Liver (tissue), 8 donors: ENCODE measurements at regions not wholly inside any gene's neighbourhood (a gene's known extent, or its start where the extent isn't known, plus 50 kb on each side); places are given as distances from the start of the nearest gene placed in this dataset.

Experiments used
- DNase-seq: peaks from one replicate; pipeline ENCODE4 v3.0.0-alpha.2; 2017; ENCODE audit warnings: low spot score
- H3K27ac ChIP-seq, 2 donors: one replicate each; pipeline ENCODE4 v1.7.0; 2013; ENCODE audit warnings: inconsistent platforms in 2 of 2, low read length in 2 of 2, control low read depth in 1 of 2, low read depth in 1 of 2, mild to moderate bottlenecking in 1 of 2
- H3K27me3 ChIP-seq, 4 donors: one replicate each; pipeline versions ENCODE4 v1.6.1 to v1.7.0; 2013; ENCODE audit warnings: low read length in 3 of 4, inconsistent platforms in 1 of 4, mild to moderate bottlenecking in 1 of 4, moderate library complexity in 1 of 4; ENCODE audit not compliant: control insufficient read depth in 4 of 4, insufficient read depth in 4 of 4
- H3K36me3 ChIP-seq, 4 donors: one replicate each; pipeline versions ENCODE4 v1.6.1 to v1.7.0; 2013; ENCODE audit warnings: low read length in 3 of 4, mild to moderate bottlenecking in 3 of 4, low read depth in 1 of 4, moderate library complexity in 1 of 4; ENCODE audit not compliant: control insufficient read depth in 4 of 4, insufficient read depth in 3 of 4
- H3K4me1 ChIP-seq, 4 donors: one replicate each; pipeline versions ENCODE4 v1.6.1 to v1.7.0; 2013; ENCODE audit warnings: low read length in 3 of 4, mild to moderate bottlenecking in 3 of 4, moderate library complexity in 1 of 4; ENCODE audit not compliant: control insufficient read depth in 4 of 4, insufficient read depth in 4 of 4
- H3K4me3 ChIP-seq, 3 donors: one replicate each; pipeline versions ENCODE4 v1.6.1 to v1.7.0; 2013; ENCODE audit warnings: low read length in 3 of 3, control low read depth in 1 of 3, low read depth in 1 of 3, mild to moderate bottlenecking in 1 of 3
- H3K9ac ChIP-seq, 2 donors: one replicate each; pipeline ENCODE4 v1.7.0; 2013; ENCODE audit warnings: low read length in 2 of 2, mild to moderate bottlenecking in 2 of 2, moderate library complexity in 2 of 2, control low read depth in 1 of 2, low read depth in 1 of 2
- H3K9me3 ChIP-seq, 4 donors: one replicate each; pipeline versions ENCODE4 v1.6.1 to v1.7.0; 2013; ENCODE audit warnings: low read length in 3 of 4; ENCODE audit not compliant: control insufficient read depth in 4 of 4
- EGR1 ChIP-seq, 2 donors: IDR thresholded peaks; 2 replicates each; pipeline ENCODE4 v1.6.1; 2016 to 2018; ENCODE audit warnings: antibody characterized with exemption in 2 of 2, low read depth in 2 of 2
- FOXA1 ChIP-seq: IDR thresholded peaks from 2 replicates; pipeline ENCODE4 v1.6.1; 2016; ENCODE audit warnings: antibody characterized with exemption
- FOXA2 ChIP-seq: IDR thresholded peaks from 2 replicates; pipeline ENCODE4 v1.6.1; 2016; ENCODE audit warnings: antibody characterized with exemption
- GABPA ChIP-seq, 2 donors: IDR thresholded peaks in 1 of 2; conservative IDR thresholded peaks in 1 of 2; 2 replicates each; pipeline ENCODE4 v1.6.1; 2016; ENCODE audit warnings: antibody characterized with exemption in 2 of 2, mild to moderate bottlenecking in 1 of 2, moderate library complexity in 1 of 2
- HNF4G ChIP-seq: IDR thresholded peaks from 2 replicates; pipeline ENCODE4 v1.6.1; 2016; ENCODE audit warnings: antibody characterized with exemption
- JUND ChIP-seq, 2 donors: IDR thresholded peaks; 2 replicates each; pipeline ENCODE4 v1.6.1; 2016; ENCODE audit warnings: antibody characterized with exemption in 2 of 2
- NR2F2 ChIP-seq: IDR thresholded peaks from 2 replicates; pipeline ENCODE4 v1.6.1; 2016; ENCODE audit warnings: antibody characterized with exemption
- RAD21 ChIP-seq, 2 donors: IDR thresholded peaks; 2 replicates each; pipeline ENCODE4 v1.6.1; 2016; ENCODE audit warnings: antibody characterized with exemption in 2 of 2, mild to moderate bottlenecking in 2 of 2
- RXRA ChIP-seq, 2 donors: IDR thresholded peaks; 2 replicates each; pipeline ENCODE4 v1.6.1; 2017 to 2018; ENCODE audit warnings: antibody characterized with exemption in 2 of 2, mild to moderate bottlenecking in 1 of 2
- SP1 ChIP-seq: IDR thresholded peaks from 2 replicates; pipeline ENCODE4 v1.6.1; 2018; ENCODE audit warnings: antibody characterized with exemption, mild to moderate bottlenecking
- TAF1 ChIP-seq: conservative IDR thresholded peaks from 2 replicates; pipeline ENCODE4 v1.6.1; 2016; ENCODE audit warnings: antibody characterized with exemption, mild to moderate bottlenecking
- YY1 ChIP-seq: IDR thresholded peaks from 2 replicates; pipeline ENCODE4 v1.6.1; 2016; ENCODE audit warnings: antibody characterized with exemption, mild to moderate bottlenecking
- WGBS: extraction: QIAGEN DNeasy Blood & Tissue Kit; methylation state at CpG from one replicate; pipeline ENCODE4 v1.1.7; 2013; 5-methylcytosine and 5-hydroxymethylcytosine counted together
- TF ChIP-seq, protein P1 (sequence below): IDR thresholded peaks from 2 replicates; pipeline ENCODE4 v1.6.1; 2016; ENCODE audit warnings: antibody characterized with exemption
- TF ChIP-seq, protein P2 (sequence below): IDR thresholded peaks from 2 replicates; pipeline ENCODE4 v1.6.1; 2016; ENCODE audit warnings: antibody characterized with exemption
- TF ChIP-seq, protein P3 (sequence below): IDR thresholded peaks from 2 replicates; pipeline ENCODE4 v1.6.1; 2016; ENCODE audit warnings: antibody characterized with exemption
- TF ChIP-seq, protein P4 (sequence below): IDR thresholded peaks from 2 replicates; pipeline ENCODE4 v1.6.1; 2016; ENCODE audit warnings: antibody characterized with exemption, mild to moderate bottlenecking
- TF ChIP-seq, protein P5 (sequence below): fragments of 150-350 bp; IDR thresholded peaks from 2 replicates; pipeline ENCODE4 v1.5.1; 2017; ENCODE audit warnings: improper control_type of control experiment, low read depth, low read length; ENCODE audit not compliant: missing input control
- donor health status: healthy.
- donor health status: healthy.
- donor health status: healthy.
- donor health status: healthy.
- donor health status: healthy.

DNA sequence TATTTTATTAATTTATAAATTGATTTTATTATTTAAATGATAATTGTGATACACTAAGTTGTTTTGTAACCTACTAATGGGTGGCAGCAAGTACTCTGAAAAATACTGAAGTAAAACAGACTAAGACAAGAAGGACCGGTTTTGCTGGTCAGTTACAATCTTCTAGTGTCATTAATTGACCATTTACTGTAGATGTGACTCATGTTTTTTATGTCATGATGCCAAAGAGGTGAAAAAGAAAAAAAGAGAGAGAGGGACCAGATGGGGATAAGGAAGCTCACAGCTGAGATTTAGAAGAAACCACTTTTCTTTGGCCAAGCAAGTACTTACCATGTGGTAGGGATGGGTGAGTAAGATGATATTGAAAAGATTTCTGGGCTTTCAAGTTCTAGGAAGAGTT, 955.8 kb upstream of the LRRTM1 start:
- H3K27me3 ChIP-seq: no peaks in the 10 kb centered on the region
- WGBS: 88% methylated on average over 1 of the region's 1 CpG
- no peak for DNase-seq
- no peak overlapping the region for H3K4me3 ChIP-seq
- H3K9me3 ChIP-seq: no peaks in the 10 kb centered on the region
- no peaks in the 10 kb centered on the region for H3K36me3 ChIP-seq
- H3K4me1 ChIP-seq: no peaks in the 10 kb centered on the region
- no peak overlapping the region for H3K9ac ChIP-seq
- no peak overlapping the region for H3K27ac ChIP-seq
- no peak for TF ChIP-seq FOXA1

DNA sequence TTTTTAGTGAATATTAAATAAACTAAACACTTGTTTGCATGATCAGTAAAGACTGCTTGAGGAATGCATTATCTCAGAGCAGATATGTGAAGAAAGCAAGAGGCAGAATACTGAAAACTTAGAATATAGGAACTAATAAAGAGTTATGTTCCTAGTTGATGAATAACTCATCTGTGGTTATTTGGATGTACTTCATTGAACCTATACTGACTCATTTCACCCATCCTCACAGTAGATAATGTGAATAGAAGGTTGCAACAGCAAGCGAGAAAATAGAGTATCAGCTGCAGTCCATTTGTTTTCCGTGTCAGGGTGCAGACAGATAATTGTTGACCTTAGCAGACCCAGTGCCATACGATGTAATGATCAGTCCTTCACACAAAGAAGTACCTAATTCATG, 945.7 kb upstream of the LRRTM1 start:
- DNase-seq: no peak
- Histone ChIP-seq H3K4me1 (peaks cover 1 to 9% (median 7%) of the 10 kb centered on the region in 4 donors), H3K9me3 (no peaks in the 10 kb centered on the region), H3K9ac (no peak overlapping the region), H3K4me3 (no peak overlapping the region), H3K27me3 (no peaks in the 10 kb centered on the region), H3K36me3 (no peaks in the 10 kb centered on the region), H3K27ac (no peak overlapping the region)
- no peak for TF ChIP-seq FOXA2
- WGBS: 43% methylated on average over 3 of the region's 3 CpGs

DNA sequence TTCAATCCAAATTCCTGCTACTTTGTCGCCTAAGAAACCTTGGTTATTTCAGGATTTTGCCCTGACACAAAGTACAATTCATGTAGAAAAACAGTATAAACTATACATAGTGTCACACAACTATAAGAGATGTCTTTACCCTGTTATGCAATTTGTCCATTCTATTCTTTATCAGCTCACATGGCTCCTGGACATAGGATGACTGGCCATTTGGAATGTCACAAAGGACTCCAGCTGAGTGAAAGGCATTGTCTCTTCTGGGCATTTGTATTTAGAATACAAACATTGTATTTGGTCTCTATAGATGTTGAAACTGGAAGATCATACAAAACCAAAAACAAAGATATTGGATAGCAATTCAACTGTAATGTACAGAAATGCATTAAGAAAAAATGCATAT, 944.6 kb upstream of the LRRTM1 start:
- H3K9ac ChIP-seq: no peak overlapping the region
- H3K27ac ChIP-seq: no peak overlapping the region
- H3K4me1 ChIP-seq: peaks cover 1 to 9% (median 7%) of the 10 kb centered on the region in 4 donors
- 93% methylated on average over 1 of the region's 1 CpG for WGBS
- H3K4me3 ChIP-seq: no peak overlapping the region
- H3K9me3 ChIP-seq: no peaks in the 10 kb centered on the region
- no peaks in the 10 kb centered on the region for H3K36me3 ChIP-seq
- TF ChIP-seq, protein P1, sequence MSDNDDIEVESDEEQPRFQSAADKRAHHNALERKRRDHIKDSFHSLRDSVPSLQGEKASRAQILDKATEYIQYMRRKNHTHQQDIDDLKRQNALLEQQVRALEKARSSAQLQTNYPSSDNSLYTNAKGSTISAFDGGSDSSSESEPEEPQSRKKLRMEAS: no peak
- no peak for TF ChIP-seq FOXA1
- no peak for TF ChIP-seq EGR1 (IDR thresholded peaks at IDR 0.05; ENCODE audit: low read depth in 2 of 2)
- TF ChIP-seq GABPA (IDR thresholded peaks at IDR 0.05 in 1 of 2, conservative IDR thresholded peaks at IDR 0.05 in 1 of 2): no peak
- TF ChIP-seq RAD21 (IDR thresholded peaks at IDR 0.05): no peak
- TF ChIP-seq HNF4G: no peak
- TF ChIP-seq, protein P2, sequence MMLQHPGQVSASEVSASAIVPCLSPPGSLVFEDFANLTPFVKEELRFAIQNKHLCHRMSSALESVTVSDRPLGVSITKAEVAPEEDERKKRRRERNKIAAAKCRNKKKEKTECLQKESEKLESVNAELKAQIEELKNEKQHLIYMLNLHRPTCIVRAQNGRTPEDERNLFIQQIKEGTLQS: no peak
- TF ChIP-seq, protein P3, sequence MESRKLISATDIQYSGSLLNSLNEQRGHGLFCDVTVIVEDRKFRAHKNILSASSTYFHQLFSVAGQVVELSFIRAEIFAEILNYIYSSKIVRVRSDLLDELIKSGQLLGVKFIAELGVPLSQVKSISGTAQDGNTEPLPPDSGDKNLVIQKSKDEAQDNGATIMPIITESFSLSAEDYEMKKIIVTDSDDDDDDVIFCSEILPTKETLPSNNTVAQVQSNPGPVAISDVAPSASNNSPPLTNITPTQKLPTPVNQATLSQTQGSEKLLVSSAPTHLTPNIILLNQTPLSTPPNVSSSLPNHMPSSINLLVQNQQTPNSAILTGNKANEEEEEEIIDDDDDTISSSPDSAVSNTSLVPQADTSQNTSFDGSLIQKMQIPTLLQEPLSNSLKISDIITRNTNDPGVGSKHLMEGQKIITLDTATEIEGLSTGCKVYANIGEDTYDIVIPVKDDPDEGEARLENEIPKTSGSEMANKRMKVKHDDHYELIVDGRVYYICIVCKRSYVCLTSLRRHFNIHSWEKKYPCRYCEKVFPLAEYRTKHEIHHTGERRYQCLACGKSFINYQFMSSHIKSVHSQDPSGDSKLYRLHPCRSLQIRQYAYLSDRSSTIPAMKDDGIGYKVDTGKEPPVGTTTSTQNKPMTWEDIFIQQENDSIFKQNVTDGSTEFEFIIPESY: no peak
- TF ChIP-seq, protein P4, sequence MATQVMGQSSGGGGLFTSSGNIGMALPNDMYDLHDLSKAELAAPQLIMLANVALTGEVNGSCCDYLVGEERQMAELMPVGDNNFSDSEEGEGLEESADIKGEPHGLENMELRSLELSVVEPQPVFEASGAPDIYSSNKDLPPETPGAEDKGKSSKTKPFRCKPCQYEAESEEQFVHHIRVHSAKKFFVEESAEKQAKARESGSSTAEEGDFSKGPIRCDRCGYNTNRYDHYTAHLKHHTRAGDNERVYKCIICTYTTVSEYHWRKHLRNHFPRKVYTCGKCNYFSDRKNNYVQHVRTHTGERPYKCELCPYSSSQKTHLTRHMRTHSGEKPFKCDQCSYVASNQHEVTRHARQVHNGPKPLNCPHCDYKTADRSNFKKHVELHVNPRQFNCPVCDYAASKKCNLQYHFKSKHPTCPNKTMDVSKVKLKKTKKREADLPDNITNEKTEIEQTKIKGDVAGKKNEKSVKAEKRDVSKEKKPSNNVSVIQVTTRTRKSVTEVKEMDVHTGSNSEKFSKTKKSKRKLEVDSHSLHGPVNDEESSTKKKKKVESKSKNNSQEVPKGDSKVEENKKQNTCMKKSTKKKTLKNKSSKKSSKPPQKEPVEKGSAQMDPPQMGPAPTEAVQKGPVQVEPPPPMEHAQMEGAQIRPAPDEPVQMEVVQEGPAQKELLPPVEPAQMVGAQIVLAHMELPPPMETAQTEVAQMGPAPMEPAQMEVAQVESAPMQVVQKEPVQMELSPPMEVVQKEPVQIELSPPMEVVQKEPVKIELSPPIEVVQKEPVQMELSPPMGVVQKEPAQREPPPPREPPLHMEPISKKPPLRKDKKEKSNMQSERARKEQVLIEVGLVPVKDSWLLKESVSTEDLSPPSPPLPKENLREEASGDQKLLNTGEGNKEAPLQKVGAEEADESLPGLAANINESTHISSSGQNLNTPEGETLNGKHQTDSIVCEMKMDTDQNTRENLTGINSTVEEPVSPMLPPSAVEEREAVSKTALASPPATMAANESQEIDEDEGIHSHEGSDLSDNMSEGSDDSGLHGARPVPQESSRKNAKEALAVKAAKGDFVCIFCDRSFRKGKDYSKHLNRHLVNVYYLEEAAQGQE: no peak
- no peak for TF ChIP-seq SP1
- TF ChIP-seq RXRA (IDR thresholded peaks at IDR 0.05): no peak
- no peak for TF ChIP-seq YY1
- TF ChIP-seq, protein P5, sequence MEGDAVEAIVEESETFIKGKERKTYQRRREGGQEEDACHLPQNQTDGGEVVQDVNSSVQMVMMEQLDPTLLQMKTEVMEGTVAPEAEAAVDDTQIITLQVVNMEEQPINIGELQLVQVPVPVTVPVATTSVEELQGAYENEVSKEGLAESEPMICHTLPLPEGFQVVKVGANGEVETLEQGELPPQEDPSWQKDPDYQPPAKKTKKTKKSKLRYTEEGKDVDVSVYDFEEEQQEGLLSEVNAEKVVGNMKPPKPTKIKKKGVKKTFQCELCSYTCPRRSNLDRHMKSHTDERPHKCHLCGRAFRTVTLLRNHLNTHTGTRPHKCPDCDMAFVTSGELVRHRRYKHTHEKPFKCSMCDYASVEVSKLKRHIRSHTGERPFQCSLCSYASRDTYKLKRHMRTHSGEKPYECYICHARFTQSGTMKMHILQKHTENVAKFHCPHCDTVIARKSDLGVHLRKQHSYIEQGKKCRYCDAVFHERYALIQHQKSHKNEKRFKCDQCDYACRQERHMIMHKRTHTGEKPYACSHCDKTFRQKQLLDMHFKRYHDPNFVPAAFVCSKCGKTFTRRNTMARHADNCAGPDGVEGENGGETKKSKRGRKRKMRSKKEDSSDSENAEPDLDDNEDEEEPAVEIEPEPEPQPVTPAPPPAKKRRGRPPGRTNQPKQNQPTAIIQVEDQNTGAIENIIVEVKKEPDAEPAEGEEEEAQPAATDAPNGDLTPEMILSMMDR: no peak
- TF ChIP-seq NR2F2: no peak
- TF ChIP-seq TAF1: no peak
- no peak for TF ChIP-seq JUND (IDR thresholded peaks at IDR 0.05)
- no peak for DNase-seq
- no peaks in the 10 kb centered on the region for H3K27me3 ChIP-seq
